Limb (tissue), 2 donors: ENCODE measurements at regions not wholly inside any gene's neighbourhood (a gene's known extent, or its start where the extent isn't known, plus 50 kb on each side); places are given as distances from the start of the nearest gene placed in this dataset.
A peak's percentile ranks its signal among the peaks of the same experiment; 100 is the strongest.
"Not testable (repeated sequence)": the region's sequence is repeated elsewhere in the genome, so short reads cannot be mapped to it uniquely, and the experiment has no call there.

Experiments used
- DNase-seq, 2 donors: peaks; one replicate each; pipeline ENCODE4 v3.0.0-alpha.2; 2016; ENCODE audit errors: extremely low spot score in 2 of 2

DNA sequence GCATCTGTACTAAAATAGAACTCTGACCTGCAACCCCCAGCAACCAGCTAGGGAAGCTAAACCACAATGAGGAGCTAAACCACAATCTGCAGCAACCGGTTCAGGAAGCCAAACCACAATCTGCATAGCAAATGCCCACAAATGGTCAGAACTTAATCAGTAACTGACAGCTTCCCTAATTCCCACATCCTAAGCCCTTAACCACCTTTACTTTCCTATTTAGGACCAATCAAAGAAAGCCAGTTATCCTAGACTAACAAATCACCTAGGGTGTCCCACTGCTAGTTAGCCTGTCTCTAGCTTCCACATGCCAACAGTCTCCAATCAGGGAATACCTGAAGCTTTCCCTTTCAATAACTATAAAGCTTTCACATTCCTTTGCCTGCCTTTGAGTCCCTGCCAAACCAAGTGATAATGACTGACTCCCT, 424.6 kb upstream of the PTCHD4 start:
- DNase-seq = no peak

DNA sequence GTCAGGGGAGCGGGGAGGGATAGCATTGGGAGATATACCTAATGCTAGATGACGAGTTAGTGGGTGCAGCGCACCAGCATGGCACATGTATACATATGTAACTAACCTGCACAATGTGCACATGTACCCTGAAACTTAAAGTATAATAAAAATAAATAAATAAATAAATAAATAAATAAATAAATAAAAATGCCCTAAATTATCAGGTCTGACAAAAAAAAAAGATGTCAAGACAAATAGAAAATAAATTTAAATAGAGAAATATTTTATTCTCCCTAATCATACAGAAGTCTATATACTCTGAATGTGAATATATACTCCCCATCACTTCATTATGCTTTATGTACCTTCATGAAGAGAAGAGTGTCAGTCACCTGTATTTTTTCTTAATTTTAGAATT, 420.0 kb upstream of the PTCHD4 start:
- DNase-seq = not testable (repeated sequence)

GRCh38 chr6:48525849-48526248, 414.9 kb upstream of the PTCHD4 start:
- DNase-seq = no peak

DNA sequence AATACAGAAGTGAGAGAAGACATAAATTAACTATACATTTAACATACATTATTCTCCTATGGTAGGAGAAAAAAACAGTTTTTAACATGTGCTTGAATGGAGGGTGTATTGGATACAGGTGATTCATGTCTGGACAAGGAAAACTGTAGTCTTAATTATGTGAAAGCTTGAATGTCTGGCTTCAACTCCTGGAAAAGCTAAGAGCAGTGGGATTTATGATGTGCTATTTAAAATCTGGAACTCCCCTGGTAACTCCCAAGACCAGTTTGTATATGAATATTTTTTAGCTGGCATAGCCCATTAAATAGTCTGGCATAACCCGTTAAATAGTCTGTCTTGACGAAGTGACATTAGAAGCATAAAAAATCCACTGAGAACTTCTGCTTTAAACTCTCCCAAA, 410.0 kb upstream of the PTCHD4 start:
- peak in 1 of 2 donors; percentile 3 for DNase-seq

DNA sequence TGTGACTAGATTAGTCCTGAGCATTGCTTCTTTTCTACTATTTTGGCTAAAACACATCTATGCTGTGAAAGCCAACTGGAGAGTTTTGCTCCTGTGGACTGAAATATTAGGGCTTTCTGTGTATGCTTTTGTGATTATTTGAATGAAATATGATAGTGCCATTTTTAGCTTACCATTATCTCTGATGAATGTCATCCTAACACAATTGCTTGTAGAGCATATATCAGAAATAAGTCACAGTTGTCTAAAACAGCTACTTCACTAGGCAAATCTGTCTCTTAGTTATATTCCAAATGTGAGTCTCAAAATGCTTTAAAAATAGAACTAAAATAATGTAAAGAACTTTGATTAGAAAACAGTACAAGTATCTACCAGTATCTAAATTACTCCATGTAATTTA, 401.4 kb upstream of the PTCHD4 start:
- DNase-seq = no peak

DNA sequence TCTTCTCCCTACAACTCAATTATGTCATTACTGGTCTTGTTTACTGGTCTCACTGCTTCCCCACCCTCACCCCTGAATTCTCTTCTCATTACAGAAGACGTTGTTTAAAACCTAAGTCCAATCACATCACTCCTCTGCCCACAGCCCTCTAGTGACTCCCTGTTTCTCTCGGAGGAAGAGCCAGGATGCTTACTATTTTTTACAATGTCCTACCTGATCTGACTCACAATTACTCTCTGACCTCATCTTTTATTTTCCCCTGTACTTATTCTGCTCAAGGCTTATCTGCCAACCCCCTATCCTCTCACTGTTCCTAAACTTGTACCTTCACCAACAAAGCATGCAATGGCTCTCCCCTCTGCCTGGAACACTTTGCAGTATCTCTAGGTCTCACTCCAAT, 400.4 kb upstream of the PTCHD4 start:
- DNase-seq = no peak

DNA sequence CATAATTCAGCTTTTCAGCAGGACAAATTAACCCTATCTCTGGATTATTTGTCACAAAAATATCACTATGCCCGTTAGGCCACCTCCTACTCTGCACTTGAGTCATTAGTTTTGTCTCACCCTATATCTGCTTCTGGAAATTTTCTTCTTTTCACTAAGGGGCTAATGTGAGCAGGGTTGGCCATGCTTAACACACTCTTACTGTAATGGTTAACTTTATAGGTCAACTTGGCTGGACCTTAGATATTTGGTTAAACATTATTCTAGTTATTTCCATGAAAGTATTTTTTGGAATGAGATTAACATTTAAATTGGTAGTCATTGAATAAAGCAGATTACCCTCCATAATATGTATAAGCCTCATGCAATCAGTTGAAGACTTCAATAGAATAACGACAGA, 394.6 kb upstream of the PTCHD4 start:
- DNase-seq = no peak

DNA sequence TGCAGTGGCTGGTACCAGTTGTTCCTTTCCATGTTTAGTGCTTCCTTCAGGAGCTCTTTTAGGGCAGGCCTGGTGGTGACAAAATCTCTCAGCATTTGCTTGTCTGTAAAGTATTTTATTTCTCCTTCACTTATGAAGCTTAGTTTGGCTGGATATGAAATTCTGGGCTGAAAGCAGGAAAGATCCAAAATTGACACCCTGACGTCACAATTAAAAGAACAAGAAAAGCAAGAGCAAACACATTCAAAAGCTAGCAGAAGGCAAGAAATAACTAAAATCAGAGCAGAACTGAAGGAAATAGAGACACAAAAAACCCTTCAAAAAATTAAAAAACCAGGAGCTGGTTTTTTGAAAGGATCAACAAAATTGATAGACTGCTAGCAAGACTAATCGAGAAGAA, 382.4 kb upstream of the PTCHD4 start:
- not testable (repeated sequence) for DNase-seq

DNA sequence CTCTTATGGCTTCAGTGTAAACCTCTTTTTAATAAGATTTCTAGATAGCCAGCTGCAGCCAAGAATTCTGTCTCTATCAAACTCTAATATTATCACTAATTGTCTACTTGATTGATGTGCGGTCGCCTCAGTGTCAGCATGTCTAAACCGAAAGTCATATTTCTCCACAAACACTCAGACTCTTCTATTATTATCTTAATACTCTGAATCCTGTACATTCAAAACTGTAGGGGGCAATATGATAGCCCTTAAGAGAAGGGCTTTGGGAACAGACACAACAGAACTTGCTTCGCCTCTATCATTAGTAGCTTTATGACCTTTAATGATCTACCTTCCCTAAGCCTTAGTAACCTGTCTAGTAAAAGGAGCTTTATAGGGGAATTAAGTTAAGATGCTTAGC, 379.7 kb upstream of the PTCHD4 start:
- no peak for DNase-seq

DNA sequence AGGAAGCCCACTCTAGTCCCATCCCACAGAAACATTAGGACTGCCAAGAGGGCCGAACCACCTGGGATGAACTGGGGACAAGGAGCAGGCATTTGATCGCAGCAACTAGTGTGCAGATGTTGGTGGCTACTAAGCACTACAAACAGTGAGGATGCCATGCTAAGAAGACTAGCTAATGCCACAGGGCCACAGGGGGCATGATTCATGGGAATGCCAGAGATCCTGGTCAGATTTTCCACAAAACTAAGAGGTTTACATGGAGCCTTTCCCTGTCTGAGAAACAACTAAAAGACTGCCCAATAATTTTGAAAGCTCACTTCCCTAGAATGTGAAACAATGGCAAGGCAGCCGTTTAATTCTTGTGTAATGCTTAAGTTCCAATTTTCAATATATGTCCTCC, 375.9 kb upstream of the PTCHD4 start:
- DNase-seq = no peak

GRCh38 chr6:48486373-48486772, 375.4 kb upstream of the PTCHD4 start:
- no peak for DNase-seq

GRCh38 chr6:48476257-48476656, 365.3 kb upstream of the PTCHD4 start:
- DNase-seq = no peak

- no peak for DNase-seq
These were observed 364.3 kb upstream of the PTCHD4 start for GRCh38 chr6:48475275-48475674.

DNA sequence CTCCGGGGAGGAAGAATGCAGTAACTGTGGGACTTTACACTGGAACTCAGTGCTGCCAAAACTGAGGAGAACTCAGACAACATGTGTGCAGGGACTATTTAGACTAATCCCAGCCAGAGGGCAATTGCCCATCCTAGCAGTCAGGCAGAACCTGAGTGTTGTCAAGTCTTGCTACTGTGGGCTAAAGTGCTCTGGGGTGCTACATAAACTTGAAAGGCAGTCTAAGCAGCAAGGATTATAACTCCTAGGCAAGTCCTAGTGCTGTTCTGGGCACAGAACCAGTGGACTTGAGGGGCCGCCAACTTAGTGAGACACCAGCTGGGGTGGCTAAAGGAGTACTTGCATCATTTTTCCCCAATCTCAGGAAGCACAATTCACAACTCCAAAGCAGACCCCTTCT, 363.8 kb upstream of the PTCHD4 start:
- DNase-seq = no peak

DNA sequence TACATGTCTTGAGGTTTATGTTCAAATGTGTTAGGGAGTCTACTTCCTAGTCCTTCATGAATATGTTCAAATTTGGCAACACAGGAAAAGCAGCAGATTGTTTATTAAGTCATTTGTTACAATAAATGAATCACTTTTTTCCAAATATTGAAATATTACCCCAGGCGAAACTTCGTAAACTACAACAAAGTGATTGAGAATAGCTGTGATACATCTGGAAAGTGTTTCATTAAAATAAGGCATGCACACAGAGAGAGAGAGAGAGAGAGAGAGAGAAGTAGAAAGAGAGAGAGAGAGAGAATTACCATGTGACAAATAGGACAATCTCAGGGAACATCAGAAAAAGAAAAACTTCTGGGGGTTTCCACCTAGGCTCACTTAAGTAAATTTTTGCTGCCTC, 363.1 kb upstream of the PTCHD4 start:
- no peak for DNase-seq

DNA sequence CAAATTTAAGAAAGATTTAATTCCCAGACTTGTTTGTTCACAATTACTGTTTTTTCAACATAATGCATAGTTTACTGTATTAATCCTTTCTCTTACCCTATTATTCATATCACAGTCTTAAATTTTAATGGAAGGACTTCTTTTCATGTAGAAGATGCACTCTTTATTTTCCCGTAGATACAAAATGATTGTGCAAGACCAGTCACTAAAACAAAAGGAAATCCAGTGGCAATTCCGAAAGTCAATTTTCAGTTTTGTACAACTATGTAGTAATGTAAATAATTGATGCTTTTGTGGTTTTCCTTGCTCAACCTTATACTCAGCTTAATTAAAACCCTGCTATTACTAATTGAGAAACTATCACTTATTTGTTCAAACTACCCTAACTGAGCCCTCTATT, 361.5 kb upstream of the PTCHD4 start:
- no peak for DNase-seq

DNA sequence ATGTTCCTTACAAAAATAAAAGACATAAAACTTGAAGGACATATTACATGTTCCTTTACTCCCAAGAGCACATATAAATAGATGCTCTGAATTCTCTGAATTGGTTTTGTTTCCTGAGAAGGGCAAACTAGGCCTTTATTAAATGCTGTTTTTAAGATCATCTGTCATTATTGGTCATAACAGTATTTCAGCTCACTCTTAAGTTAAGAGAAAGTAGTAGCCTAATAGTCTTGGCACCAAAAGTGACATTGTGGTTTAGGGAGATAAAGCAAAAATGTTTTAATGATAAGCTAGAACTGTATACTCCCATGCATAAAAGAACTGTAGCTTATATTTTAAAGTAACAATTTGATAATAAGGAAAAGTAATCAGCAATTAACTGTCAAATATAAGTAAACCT, 361.1 kb upstream of the PTCHD4 start:
- DNase-seq = no peak

- no peak for DNase-seq
These were observed 360.3 kb upstream of the PTCHD4 start for GRCh38 chr6:48471326-48471725.

- no peak for DNase-seq
These were observed 338.0 kb upstream of the PTCHD4 start for GRCh38 chr6:48449002-48449401.

- DNase-seq = no peak
These were observed 336.3 kb upstream of the PTCHD4 start for GRCh38 chr6:48447251-48447650.

DNA sequence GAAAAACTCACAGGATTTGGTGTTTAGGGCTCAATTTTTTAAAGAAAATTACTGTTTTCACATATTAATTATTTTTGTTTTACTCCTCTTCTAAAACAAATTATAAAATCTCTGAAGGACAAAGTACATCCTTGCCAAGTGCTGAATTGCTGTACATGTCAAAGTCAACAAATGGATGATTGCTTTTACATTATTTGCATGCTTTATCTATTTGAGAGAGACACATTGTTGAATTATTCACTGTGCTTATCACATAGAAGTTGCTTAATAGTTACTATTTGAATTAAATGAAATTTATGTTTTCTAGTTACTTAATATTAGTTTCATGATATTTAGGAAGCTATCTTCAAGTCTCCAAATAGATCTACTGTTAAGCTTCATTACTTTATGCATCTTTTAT, 318.6 kb upstream of the PTCHD4 start:
- no peak for DNase-seq

GRCh38 chr6:48429021-48429420, 318.0 kb upstream of the PTCHD4 start:
- no peak for DNase-seq

DNA sequence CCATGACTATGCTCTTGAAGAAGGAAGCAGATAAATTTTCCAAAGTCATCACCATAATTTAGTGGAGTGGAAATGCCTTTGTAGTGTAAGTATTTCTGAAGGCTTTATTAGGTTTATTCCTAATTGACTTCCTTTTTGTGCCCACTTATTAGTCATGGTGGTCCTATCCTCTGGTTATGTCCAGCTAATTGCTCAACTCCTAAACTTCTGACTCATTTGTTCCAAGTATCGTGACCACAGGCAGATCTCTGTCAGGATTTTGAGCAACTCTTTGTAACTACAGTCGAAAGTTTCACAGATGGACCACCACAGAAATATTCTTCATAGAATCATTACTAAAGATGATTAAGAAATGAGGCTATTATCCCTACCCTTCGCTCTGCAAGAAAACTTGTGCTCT, 315.6 kb upstream of the PTCHD4 start:
- DNase-seq = no peak

GRCh38 chr6:48423640-48424365, 312.8 kb upstream of the PTCHD4 start:
- DNase-seq = no peak
